ENCODE measurements at regions not wholly inside any gene's neighbourhood (a gene's known extent, or its start where the extent isn't known, plus 50 kb on each side); places are given as distances from the start of the nearest gene placed in this dataset.

GRCh38 chr3:84073664-84074063, 885.1 kb upstream of the CADM2 start:
- Histone ChIP-seq H3K4me2 (ENCODE audit: extremely low read depth, insufficient read depth, low read length) (no peak overlapping the region), H3K9ac (ENCODE audit: insufficient read depth, low read length) (no peak overlapping the region), H3K36me3 (ENCODE audit: control insufficient read depth, insufficient read depth, low read length) (no peaks in the 10 kb centered on the region), H2AFZ (ENCODE audit: low read length) (no peak overlapping the region), H4K20me1 (ENCODE audit: control insufficient read depth, extremely low read depth, insufficient read depth, low read length) (no peaks in the 10 kb centered on the region), H3K4me3 (replicated peaks in 1 of 4; ENCODE audit: control extremely low read depth in 1 of 4, insufficient read depth in 1 of 4, low read depth in 3 of 4, low read length in 4 of 4) (no peak overlapping the region), H3K79me2 (ENCODE audit: control insufficient read depth, insufficient read depth, low read length) (no peaks in the 10 kb centered on the region), H3K27ac (ENCODE audit: insufficient read depth, low read length) (no peak overlapping the region), H3K4me1 (ENCODE audit: control insufficient read depth, extremely low read depth, insufficient read depth, low read length) (no peaks in the 10 kb centered on the region), H3K27me3 (ENCODE audit: control insufficient read depth, insufficient read depth, low read length) (no peaks in the 10 kb centered on the region), H3K9me3 (ENCODE audit: control insufficient read depth, insufficient read depth, low read depth, low read length) (no peaks in the 10 kb centered on the region)
- DNase-seq (ENCODE audit: low read depth in 2 of 2), result no peak
- TF ChIP-seq EZH2 (IDR thresholded peaks at IDR 0.05; ENCODE audit: low read length, missing control alignments), result no peak
- TF ChIP-seq, protein P1, sequence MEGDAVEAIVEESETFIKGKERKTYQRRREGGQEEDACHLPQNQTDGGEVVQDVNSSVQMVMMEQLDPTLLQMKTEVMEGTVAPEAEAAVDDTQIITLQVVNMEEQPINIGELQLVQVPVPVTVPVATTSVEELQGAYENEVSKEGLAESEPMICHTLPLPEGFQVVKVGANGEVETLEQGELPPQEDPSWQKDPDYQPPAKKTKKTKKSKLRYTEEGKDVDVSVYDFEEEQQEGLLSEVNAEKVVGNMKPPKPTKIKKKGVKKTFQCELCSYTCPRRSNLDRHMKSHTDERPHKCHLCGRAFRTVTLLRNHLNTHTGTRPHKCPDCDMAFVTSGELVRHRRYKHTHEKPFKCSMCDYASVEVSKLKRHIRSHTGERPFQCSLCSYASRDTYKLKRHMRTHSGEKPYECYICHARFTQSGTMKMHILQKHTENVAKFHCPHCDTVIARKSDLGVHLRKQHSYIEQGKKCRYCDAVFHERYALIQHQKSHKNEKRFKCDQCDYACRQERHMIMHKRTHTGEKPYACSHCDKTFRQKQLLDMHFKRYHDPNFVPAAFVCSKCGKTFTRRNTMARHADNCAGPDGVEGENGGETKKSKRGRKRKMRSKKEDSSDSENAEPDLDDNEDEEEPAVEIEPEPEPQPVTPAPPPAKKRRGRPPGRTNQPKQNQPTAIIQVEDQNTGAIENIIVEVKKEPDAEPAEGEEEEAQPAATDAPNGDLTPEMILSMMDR (conservative IDR thresholded peaks at IDR 0.05 in 1 of 2, IDR thresholded peaks at IDR 0.05 in 1 of 2; ENCODE audit: low read depth in 1 of 2, low read length in 2 of 2), result no peak

DNA sequence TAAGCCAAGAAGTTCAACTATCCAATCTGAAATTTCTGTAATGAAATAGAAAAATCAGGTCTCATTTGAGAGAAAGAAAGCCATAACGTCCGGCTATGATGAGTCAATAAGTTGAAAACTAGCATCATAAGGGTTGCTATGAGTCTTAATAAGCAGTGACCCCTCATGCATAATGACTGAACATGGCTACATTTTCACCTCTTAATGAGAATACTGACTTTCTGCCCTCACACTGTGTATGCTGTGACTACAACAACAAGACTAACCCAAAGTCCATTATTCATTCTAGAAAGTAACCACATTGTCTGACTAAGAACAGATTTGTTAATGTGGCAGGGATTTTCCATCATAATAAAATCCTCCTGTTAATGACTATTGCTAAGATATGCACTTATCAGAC, 884.0 kb upstream of the CADM2 start:
- no peak overlapping the region for H3K4me2 ChIP-seq (ENCODE audit: extremely low read depth, insufficient read depth, low read length)
- no peak overlapping the region for H3K27ac ChIP-seq (ENCODE audit: insufficient read depth, low read length)
- H3K79me2 ChIP-seq (ENCODE audit: control insufficient read depth, insufficient read depth, low read length), result no peaks in the 10 kb centered on the region
- no peaks in the 10 kb centered on the region for H3K4me1 ChIP-seq (ENCODE audit: control insufficient read depth, extremely low read depth, insufficient read depth, low read length)
- TF ChIP-seq, protein P1 (conservative IDR thresholded peaks at IDR 0.05 in 1 of 2, IDR thresholded peaks at IDR 0.05 in 1 of 2; ENCODE audit: low read depth in 1 of 2, low read length in 2 of 2), result no peak
- no peak for TF ChIP-seq EZH2 (IDR thresholded peaks at IDR 0.05; ENCODE audit: low read length, missing control alignments)
- H3K4me3 ChIP-seq (replicated peaks in 1 of 4; ENCODE audit: control extremely low read depth in 1 of 4, insufficient read depth in 1 of 4, low read depth in 3 of 4, low read length in 4 of 4), result no peak overlapping the region
- no peaks in the 10 kb centered on the region for H4K20me1 ChIP-seq (ENCODE audit: control insufficient read depth, extremely low read depth, insufficient read depth, low read length)
- H3K9me3 ChIP-seq (ENCODE audit: control insufficient read depth, insufficient read depth, low read depth, low read length), result no peaks in the 10 kb centered on the region
- DNase-seq (ENCODE audit: low read depth in 2 of 2), result peak in 1 of 2 donors; percentile 91
- no peak overlapping the region for H2AFZ ChIP-seq (ENCODE audit: low read length)
- no peaks in the 10 kb centered on the region for H3K27me3 ChIP-seq (ENCODE audit: control insufficient read depth, insufficient read depth, low read length)
- H3K36me3 ChIP-seq (ENCODE audit: control insufficient read depth, insufficient read depth, low read length), result no peaks in the 10 kb centered on the region
- H3K9ac ChIP-seq (ENCODE audit: insufficient read depth, low read length), result no peak overlapping the region

DNA sequence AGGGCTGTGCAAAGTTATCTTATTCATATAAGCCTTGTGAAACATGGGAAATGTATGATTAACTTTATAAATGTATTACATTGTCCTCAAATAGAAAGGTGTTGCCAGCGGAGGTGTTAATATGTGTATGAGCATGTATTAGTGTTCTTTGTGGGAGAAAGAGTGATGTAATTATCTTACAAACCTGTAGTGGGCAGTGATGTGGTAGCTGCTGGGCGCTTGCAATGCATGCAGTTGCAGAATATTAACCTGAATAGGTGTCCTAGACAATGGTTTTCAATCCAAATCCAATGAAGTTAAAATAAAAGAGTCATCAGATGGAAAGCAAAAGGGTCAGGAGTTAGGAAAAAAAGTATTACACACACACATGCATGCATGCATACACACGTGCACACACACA, 881.3 kb upstream of the CADM2 start:
- no peak for TF ChIP-seq EZH2 (IDR thresholded peaks at IDR 0.05; ENCODE audit: low read length, missing control alignments)
- Histone ChIP-seq H3K79me2 (ENCODE audit: control insufficient read depth, insufficient read depth, low read length) (no peaks in the 10 kb centered on the region), H2AFZ (ENCODE audit: low read length) (no peak overlapping the region), H3K4me2 (ENCODE audit: extremely low read depth, insufficient read depth, low read length) (no peak overlapping the region), H3K4me1 (ENCODE audit: control insufficient read depth, extremely low read depth, insufficient read depth, low read length) (no peaks in the 10 kb centered on the region), H3K27ac (ENCODE audit: insufficient read depth, low read length) (no peak overlapping the region), H3K9ac (ENCODE audit: insufficient read depth, low read length) (no peak overlapping the region), H3K9me3 (ENCODE audit: control insufficient read depth, insufficient read depth, low read depth, low read length) (no peaks in the 10 kb centered on the region), H3K36me3 (ENCODE audit: control insufficient read depth, insufficient read depth, low read length) (no peaks in the 10 kb centered on the region), H4K20me1 (ENCODE audit: control insufficient read depth, extremely low read depth, insufficient read depth, low read length) (no peaks in the 10 kb centered on the region), H3K4me3 (replicated peaks in 1 of 4; ENCODE audit: control extremely low read depth in 1 of 4, insufficient read depth in 1 of 4, low read depth in 3 of 4, low read length in 4 of 4) (no peak overlapping the region), H3K27me3 (ENCODE audit: control insufficient read depth, insufficient read depth, low read length) (no peaks in the 10 kb centered on the region)
- no peak for DNase-seq (ENCODE audit: low read depth in 2 of 2)

All from fibroblast of lung (primary cell).